ENCODE measurements at regions not wholly inside any gene's neighbourhood (a gene's known extent, or its start where the extent isn't known, plus 50 kb on each side); places are given as distances from the start of the nearest gene placed in this dataset.

DNA sequence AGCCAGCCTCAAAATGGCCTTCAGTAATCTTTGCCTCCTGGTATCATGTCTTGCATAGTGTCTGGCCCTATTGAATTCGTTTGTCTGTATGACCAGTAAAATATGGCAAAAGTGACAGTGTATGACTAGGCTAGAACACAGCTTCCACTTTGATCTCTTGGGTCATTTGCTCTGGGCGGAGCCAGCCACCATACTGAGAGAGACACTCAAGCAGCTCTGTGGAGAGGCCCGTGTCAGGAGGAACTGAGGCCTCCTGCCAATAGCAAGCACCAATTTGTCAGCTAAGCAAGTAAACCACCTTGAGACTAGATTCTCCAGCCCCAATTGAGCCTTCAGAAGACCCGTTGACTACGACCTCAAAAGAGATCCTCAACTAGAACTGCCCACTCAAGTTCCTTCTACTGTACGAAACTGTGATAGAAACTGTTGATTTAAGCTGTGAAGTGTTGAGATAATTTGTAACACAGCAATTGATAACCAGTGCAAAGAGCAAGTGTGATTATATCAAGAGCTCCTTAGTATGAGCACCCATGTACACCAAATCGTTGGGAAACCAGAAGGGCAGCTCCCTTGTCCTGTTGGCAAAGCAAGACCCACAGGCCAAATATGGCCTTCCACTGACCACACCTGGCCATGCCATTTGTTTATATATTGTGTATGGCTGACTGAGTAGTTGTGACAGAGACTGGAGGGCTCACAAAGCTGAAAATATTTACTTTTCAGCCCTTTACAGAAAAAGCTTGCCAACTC, 52.7 kb upstream of the SERBP1 start:
- H3K36me3 ChIP-seq (ENCODE audit: insufficient read depth, low read length) = no peaks in the 10 kb centered on the region
- no peak overlapping the region for H3K9ac ChIP-seq (ENCODE audit: low read length)
- H3K4me3 ChIP-seq (ENCODE audit: low read length) = no peak overlapping the region
- H2AFZ ChIP-seq (ENCODE audit: low read depth, low read length) = no peak overlapping the region
- no peak for TF ChIP-seq RAD21 (conservative IDR thresholded peaks at IDR 0.05)
- no peak for TF ChIP-seq SMC3 (conservative IDR thresholded peaks at IDR 0.05; ENCODE audit: poor library complexity)
- H3K9me2 ChIP-seq (ENCODE audit: insufficient read depth, low read length) = no peaks in the 10 kb centered on the region
- H3F3A ChIP-seq (ENCODE audit: insufficient read depth, low read length, poor library complexity, severe bottlenecking) = no peaks in the 10 kb centered on the region
- H3K79me2 ChIP-seq (replicated peaks; ENCODE audit: insufficient read depth, low read length) = no peaks in the 10 kb centered on the region
- H3K9me3 ChIP-seq (ENCODE audit: low read length) = no peaks in the 10 kb centered on the region
- H3K27ac ChIP-seq (ENCODE audit: low read length) = no peak overlapping the region
- H3K27me3 ChIP-seq (ENCODE audit: insufficient read depth, low read depth, low read length) = no peaks in the 10 kb centered on the region
- H3K4me2 ChIP-seq (ENCODE audit: low read length) = no peak overlapping the region
- no peaks in the 10 kb centered on the region for H4K20me1 ChIP-seq (ENCODE audit: insufficient read depth)

DNA sequence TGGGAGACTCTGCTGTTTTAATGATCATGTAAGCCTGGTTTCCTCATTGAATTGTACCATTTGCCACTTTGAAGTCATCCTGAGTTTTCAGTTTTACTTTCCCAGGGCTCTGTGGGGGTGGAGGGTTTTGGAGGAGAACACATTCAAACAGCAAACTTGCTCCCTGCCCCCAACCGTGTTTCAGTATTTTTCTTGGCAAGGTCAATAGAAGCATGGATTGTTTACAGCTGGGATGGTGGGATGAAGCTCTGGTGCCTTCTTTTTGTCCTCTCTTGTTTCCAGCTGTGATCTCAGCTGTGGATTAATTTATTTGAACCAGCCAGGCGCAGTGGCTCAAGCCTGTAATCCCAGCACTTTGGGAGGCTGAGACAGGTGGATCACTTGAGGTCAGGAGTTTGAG, 54.3 kb upstream of the SERBP1 start:
- H3K36me3 ChIP-seq (ENCODE audit: insufficient read depth, low read length) = no peaks in the 10 kb centered on the region
- no peak for TF ChIP-seq EP300 (conservative IDR thresholded peaks at IDR 0.05; ENCODE audit: poor library complexity, severe bottlenecking)
- no peak for TF ChIP-seq RAD21 (conservative IDR thresholded peaks at IDR 0.05)
- TF ChIP-seq, protein P1, sequence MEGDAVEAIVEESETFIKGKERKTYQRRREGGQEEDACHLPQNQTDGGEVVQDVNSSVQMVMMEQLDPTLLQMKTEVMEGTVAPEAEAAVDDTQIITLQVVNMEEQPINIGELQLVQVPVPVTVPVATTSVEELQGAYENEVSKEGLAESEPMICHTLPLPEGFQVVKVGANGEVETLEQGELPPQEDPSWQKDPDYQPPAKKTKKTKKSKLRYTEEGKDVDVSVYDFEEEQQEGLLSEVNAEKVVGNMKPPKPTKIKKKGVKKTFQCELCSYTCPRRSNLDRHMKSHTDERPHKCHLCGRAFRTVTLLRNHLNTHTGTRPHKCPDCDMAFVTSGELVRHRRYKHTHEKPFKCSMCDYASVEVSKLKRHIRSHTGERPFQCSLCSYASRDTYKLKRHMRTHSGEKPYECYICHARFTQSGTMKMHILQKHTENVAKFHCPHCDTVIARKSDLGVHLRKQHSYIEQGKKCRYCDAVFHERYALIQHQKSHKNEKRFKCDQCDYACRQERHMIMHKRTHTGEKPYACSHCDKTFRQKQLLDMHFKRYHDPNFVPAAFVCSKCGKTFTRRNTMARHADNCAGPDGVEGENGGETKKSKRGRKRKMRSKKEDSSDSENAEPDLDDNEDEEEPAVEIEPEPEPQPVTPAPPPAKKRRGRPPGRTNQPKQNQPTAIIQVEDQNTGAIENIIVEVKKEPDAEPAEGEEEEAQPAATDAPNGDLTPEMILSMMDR (IDR thresholded peaks at IDR 0.05; ENCODE audit: poor library complexity, severe bottlenecking) = no peak
- TF ChIP-seq POLR2AphosphoS5 (IDR thresholded peaks at IDR 0.05) = no peak
- TF ChIP-seq SMC3 (conservative IDR thresholded peaks at IDR 0.05; ENCODE audit: poor library complexity) = no peak
- no peak for TF ChIP-seq TAF1 (IDR thresholded peaks at IDR 0.05; ENCODE audit: low read depth)
- TF ChIP-seq MXI1 (conservative IDR thresholded peaks at IDR 0.05; ENCODE audit: poor library complexity, severe bottlenecking) = no peak
- no peak for TF ChIP-seq EZH2 (IDR thresholded peaks at IDR 0.05; ENCODE audit: borderline replicate concordance, insufficient read depth, low read length, poor library complexity, severe bottlenecking)
- TF ChIP-seq, protein P2, sequence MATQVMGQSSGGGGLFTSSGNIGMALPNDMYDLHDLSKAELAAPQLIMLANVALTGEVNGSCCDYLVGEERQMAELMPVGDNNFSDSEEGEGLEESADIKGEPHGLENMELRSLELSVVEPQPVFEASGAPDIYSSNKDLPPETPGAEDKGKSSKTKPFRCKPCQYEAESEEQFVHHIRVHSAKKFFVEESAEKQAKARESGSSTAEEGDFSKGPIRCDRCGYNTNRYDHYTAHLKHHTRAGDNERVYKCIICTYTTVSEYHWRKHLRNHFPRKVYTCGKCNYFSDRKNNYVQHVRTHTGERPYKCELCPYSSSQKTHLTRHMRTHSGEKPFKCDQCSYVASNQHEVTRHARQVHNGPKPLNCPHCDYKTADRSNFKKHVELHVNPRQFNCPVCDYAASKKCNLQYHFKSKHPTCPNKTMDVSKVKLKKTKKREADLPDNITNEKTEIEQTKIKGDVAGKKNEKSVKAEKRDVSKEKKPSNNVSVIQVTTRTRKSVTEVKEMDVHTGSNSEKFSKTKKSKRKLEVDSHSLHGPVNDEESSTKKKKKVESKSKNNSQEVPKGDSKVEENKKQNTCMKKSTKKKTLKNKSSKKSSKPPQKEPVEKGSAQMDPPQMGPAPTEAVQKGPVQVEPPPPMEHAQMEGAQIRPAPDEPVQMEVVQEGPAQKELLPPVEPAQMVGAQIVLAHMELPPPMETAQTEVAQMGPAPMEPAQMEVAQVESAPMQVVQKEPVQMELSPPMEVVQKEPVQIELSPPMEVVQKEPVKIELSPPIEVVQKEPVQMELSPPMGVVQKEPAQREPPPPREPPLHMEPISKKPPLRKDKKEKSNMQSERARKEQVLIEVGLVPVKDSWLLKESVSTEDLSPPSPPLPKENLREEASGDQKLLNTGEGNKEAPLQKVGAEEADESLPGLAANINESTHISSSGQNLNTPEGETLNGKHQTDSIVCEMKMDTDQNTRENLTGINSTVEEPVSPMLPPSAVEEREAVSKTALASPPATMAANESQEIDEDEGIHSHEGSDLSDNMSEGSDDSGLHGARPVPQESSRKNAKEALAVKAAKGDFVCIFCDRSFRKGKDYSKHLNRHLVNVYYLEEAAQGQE (IDR thresholded peaks at IDR 0.05; ENCODE audit: borderline replicate concordance) = no peak

More for the DNA sequence above, 54.3 kb upstream of the SERBP1 start:
- Histone ChIP-seq H2AFZ (ENCODE audit: low read depth, low read length) (no peak overlapping the region), H3K4me2 (ENCODE audit: low read length) (no peak overlapping the region), H3K9me2 (ENCODE audit: insufficient read depth, low read length) (no peaks in the 10 kb centered on the region), H3K9ac (ENCODE audit: low read length) (no peak overlapping the region), H3K9me3 (ENCODE audit: low read length) (no peaks in the 10 kb centered on the region), H3F3A (ENCODE audit: insufficient read depth, low read length, poor library complexity, severe bottlenecking) (no peaks in the 10 kb centered on the region), H3K79me2 (replicated peaks; ENCODE audit: insufficient read depth, low read length) (no peaks in the 10 kb centered on the region), H3K27me3 (ENCODE audit: insufficient read depth, low read depth, low read length) (no peaks in the 10 kb centered on the region), H4K20me1 (ENCODE audit: insufficient read depth) (no peaks in the 10 kb centered on the region), H3K27ac (ENCODE audit: low read length) (no peak overlapping the region), H3K4me3 (ENCODE audit: low read length) (no peak overlapping the region)

Data from neural cell (in vitro differentiated cells).